Esophagus muscularis mucosa (tissue), 3 donors: ENCODE measurements at regions not wholly inside any gene's neighbourhood (a gene's known extent, or its start where the extent isn't known, plus 50 kb on each side); places are given as distances from the start of the nearest gene placed in this dataset.

Experiments
- CTCF ChIP-seq, 3 experiments: fragments of 200-600 bp in 2 of 3; fragments of 450-650 bp in 1 of 3; sonication (generic) in 2 of 3; IDR thresholded peaks; one replicate each; pipeline ENCODE4 v1.5.1; 2017 to 2019; ENCODE audit warnings: antibody characterized with exemption in 3 of 3, mild to moderate bottlenecking in 2 of 3, moderate library complexity in 1 of 3
- POLR2A ChIP-seq: fragments of 450-650 bp; IDR thresholded peaks from one replicate; pipeline ENCODE4 v1.6.1; 2017; ENCODE audit warnings: antibody characterized with exemption, moderate library complexity, mild to moderate bottlenecking, low read depth

- TF ChIP-seq CTCF (IDR thresholded peaks at IDR 0.05) (no peak), POLR2A (no peak)
Observed at GRCh38 chr12:3938042-3938544, 64.9 kb upstream of the PARP11 start.
